LNCaP clone FGC (cell line): ENCODE measurements at regions not wholly inside any gene's neighbourhood (a gene's known extent, or its start where the extent isn't known, plus 50 kb on each side); places are given as distances from the start of the nearest gene placed in this dataset.
"Not testable (repeated sequence)": the region's sequence is repeated elsewhere in the genome, so short reads cannot be mapped to it uniquely, and the experiment has no call there.

Experiments used
- DNase-seq: peaks from one replicate; pipeline ENCODE4 v3.0.0-alpha.2; 2011; ENCODE audit warnings: low read depth
- H3K4me3 ChIP-seq: 2 replicates; pipeline ENCODE4 v1.5.1; 2011; ENCODE audit warnings: mild to moderate bottlenecking, low read depth, low read length, control low read depth
- CTCF ChIP-seq: IDR thresholded peaks from 2 replicates; pipeline ENCODE4 v1.5.1; 2012; ENCODE audit warnings: mild to moderate bottlenecking; ENCODE audit not compliant: control insufficient read depth, insufficient read depth; ENCODE audit errors: extremely low read depth

DNA sequence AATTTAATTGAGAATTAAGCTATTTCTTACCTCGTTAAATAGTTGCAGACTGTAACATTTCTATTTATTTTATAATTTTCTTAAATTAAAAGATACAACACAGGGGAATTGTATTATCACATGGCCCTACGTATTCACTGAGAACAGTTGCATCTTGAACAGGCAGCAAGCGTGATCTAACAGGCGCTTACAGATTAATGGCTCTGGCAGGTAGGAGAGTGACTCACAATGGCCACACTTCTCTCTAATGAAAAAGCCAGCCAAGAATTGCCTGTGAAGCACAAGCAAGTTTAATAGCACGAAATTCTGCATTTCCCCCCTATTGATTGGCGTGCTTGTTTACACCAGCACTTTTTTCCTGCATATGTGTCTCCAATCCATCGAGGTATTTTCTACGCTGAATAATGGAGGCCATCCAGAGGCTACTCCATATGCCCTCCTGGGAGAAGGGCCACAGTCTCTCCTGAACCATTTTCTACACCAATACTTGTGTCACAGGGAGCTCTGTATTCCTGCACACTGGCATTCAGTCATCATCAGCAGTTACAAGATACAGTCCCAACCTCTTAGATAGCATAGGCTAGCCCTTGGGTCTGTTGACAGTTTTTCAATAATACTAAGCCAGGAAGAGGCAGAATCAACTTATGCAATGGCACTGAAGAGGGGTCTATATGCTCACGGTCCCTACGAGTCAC, 150.6 kb upstream of the PLD5 start:
- DNase-seq = no peak
- H3K4me3 ChIP-seq = no peak overlapping the region
- TF ChIP-seq CTCF = no peak

- TF ChIP-seq CTCF = no peak
- H3K4me3 ChIP-seq = no peak overlapping the region
- no peak for DNase-seq
These were observed 149.2 kb upstream of the PLD5 start for GRCh38 chr1:242673652-242674051.

DNA sequence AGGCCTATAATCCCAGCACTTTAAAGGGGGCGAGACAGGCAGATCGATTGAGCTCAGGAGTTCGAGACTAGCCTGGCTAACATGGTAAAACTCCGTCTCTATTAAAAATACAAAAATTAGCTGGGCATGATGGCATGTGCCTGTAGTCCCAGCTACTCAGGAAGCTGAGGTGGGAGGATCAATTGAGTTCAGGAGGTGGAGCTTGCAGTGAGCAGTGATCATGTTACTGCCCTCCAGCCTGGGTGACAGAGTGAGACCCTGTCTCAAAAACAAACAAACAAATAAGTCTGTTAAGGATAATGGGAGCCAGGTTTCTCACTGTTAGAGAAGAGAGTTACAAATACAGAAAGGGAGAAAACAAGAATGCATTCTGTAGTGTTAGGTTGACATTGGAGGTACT, 148.7 kb upstream of the PLD5 start:
- not testable (repeated sequence) for DNase-seq, H3K4me3 ChIP-seq

DNA sequence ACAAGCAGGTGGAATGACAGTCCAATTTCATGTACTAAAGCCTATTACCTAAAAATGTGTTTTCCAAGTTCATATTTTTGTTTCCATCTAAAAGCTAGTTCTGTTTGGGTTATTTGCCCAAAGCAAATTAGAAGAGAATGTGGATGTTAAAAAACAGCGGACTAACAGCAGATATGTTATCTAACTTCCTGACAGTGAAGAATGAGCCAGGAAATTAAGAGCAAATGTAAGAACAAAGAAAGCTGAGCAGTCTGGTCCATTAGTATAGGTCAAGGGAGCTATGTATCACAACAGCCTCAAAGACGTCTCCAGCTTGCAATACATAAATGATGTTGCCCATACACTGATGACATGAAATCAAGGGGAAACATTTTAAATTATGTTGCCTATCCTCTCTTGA, 145.5 kb upstream of the PLD5 start:
- no peak overlapping the region for H3K4me3 ChIP-seq
- TF ChIP-seq CTCF = no peak

GRCh38 chr1:242662886-242663285, 138.4 kb upstream of the PLD5 start:
- no peak for DNase-seq
- no peak overlapping the region for H3K4me3 ChIP-seq
- no peak for TF ChIP-seq CTCF

More for the DNA sequence above, 145.5 kb upstream of the PLD5 start:
- DNase-seq = no peak

DNA sequence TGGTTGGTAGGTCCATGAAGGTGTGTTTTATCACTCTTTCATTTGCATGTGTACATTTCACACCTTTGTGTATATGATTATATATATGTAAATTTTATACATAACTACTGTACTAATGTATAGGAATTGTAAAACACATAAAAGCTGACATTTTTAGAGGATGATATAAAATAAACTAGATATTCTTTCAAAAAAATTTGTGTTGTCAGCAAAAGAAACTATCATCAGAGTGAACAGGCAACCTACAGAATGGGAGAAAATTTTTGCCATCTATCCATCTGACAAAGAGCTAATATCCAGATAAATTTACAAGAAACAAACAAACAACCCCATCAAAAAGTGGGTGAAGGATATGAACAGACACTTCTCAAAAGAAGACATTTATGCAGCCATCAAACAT, 129.3 kb upstream of the PLD5 start:
- DNase-seq, H3K4me3 ChIP-seq: not testable (repeated sequence)

GRCh38 chr1:242651817-242652216, 127.3 kb upstream of the PLD5 start:
- H3K4me3 ChIP-seq = no peak overlapping the region
- DNase-seq = no peak
- TF ChIP-seq CTCF = 0 out of 2 replicates have a peak, but pooled peaks have one; percentile 6

DNA sequence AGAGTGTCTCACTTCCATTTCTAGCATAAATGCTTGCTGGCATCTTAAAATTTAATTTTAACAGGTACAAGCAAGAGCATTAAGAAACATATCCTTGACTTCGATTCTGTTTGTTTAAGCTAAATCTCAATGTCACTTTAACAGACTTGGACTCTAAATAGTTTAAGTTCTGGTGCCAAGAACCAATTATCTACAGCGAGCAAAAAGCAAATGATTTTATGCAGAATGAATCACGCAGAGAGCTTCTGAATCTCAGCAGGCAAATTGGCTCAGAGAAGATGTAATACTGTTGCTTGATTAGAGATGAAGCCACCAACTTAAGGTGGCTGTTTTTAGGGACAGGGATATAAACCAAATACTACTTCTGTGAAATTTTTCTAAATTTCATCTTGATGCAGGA, 117.0 kb upstream of the PLD5 start:
- DNase-seq = no peak
- H3K4me3 ChIP-seq = no peak overlapping the region
- no peak for TF ChIP-seq CTCF
